ENCODE measurements at regions not wholly inside any gene's neighbourhood (a gene's known extent, or its start where the extent isn't known, plus 50 kb on each side); places are given as distances from the start of the nearest gene placed in this dataset.

DNA sequence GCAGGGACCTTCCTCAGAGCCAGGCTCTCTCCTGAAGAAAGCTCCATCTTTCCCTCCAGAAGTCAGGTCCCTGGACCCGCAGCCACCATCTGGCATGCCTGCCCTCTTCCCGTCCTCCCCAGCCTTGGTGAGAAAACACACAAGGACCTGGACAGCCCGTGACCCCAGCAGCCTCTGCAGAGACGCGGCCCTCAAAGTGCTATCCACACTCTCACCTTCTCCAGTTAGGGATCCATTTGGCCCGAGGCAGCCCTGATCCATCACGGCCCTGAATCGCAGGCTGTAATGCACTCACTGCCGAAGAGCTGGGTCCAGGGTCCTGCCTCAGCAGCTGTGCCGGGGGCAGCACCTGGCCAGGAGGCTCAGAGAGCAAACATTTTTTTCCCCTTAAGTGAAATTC is 185.1 kb downstream of the OLFM1 start:
- no peak for TF ChIP-seq EZH2 (IDR thresholded peaks at IDR 0.05; ENCODE audit: borderline replicate concordance, insufficient read depth, low read depth, low read length, poor library complexity, severe bottlenecking)
- TF ChIP-seq, protein P1, sequence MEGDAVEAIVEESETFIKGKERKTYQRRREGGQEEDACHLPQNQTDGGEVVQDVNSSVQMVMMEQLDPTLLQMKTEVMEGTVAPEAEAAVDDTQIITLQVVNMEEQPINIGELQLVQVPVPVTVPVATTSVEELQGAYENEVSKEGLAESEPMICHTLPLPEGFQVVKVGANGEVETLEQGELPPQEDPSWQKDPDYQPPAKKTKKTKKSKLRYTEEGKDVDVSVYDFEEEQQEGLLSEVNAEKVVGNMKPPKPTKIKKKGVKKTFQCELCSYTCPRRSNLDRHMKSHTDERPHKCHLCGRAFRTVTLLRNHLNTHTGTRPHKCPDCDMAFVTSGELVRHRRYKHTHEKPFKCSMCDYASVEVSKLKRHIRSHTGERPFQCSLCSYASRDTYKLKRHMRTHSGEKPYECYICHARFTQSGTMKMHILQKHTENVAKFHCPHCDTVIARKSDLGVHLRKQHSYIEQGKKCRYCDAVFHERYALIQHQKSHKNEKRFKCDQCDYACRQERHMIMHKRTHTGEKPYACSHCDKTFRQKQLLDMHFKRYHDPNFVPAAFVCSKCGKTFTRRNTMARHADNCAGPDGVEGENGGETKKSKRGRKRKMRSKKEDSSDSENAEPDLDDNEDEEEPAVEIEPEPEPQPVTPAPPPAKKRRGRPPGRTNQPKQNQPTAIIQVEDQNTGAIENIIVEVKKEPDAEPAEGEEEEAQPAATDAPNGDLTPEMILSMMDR (IDR thresholded peaks at IDR 0.05), result no peak

DNA sequence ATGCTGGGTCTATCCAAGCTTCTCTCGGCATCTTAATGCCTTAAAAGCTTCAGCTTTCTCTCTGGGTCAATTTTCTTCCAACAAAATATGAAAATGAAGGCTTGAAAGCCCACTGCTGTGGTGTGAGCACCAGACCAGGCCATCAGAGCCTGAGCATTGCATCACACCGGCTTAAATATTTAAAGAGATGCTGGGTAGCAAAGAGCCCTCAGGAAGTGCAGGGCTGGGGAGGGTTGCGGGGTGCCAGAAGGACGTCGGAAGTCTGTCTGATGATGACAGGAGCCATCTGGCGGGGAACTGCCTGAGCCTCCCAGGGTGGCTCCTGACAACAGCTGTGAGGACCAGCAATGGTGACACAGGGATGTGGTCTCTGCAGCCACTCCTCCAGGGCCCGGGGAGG is 185.5 kb downstream of the OLFM1 start:
- CTCF ChIA-PET, result no interaction called here
- no peak for ATAC-seq (ENCODE audit: low read depth)
- no peaks in the 10 kb centered on the region for H3K27me3 ChIP-seq (replicated peaks in 1 of 4; ENCODE audit: control extremely low read depth in 1 of 4, control insufficient read depth in 3 of 4, insufficient read depth in 4 of 4, low read length in 3 of 4)

More for the DNA sequence above, 185.1 kb downstream of the OLFM1 start:
- no peak for DNase-seq
- Histone ChIP-seq H4K20me1 (ENCODE audit: control insufficient read depth, insufficient read depth, low read length, poor library complexity, severe bottlenecking) (no peaks in the 10 kb centered on the region), H3K79me2 (ENCODE audit: control insufficient read depth, insufficient read depth, low read length) (no peaks in the 10 kb centered on the region), H3K4me1 (ENCODE audit: control insufficient read depth in 2 of 2, insufficient read depth in 2 of 2, low read length in 2 of 2) (no peaks in the 10 kb centered on the region), H3K4me3 (ENCODE audit: control extremely low read depth in 1 of 5, extremely low read depth in 1 of 5, insufficient read depth in 1 of 5, low read depth in 2 of 5, low read length in 4 of 5) (no peak overlapping the region), H3K9ac (ENCODE audit: low read length) (no peak overlapping the region), H2AFZ (ENCODE audit: insufficient read depth, low read depth, low read length, poor library complexity, severe bottlenecking) (no peak overlapping the region), H3K27ac (ENCODE audit: low read length in 2 of 2) (no peak overlapping the region), H3K27me3 (replicated peaks in 1 of 4; ENCODE audit: control extremely low read depth in 1 of 4, control insufficient read depth in 3 of 4, insufficient read depth in 4 of 4, low read length in 3 of 4) (no peaks in the 10 kb centered on the region), H3K36me3 (replicated peaks in 1 of 2; ENCODE audit: control extremely low read depth in 1 of 2, control insufficient read depth in 1 of 2, extremely low read depth in 1 of 2, insufficient read depth in 2 of 2, low read length in 1 of 2) (no peaks in the 10 kb centered on the region), H3K9me3 (ENCODE audit: control extremely low read depth in 1 of 3, control insufficient read depth in 2 of 3, insufficient read depth in 1 of 3, low read length in 2 of 3) (peaks cover 0 to 3% (median 0%) of the 10 kb centered on the region in 3 donors), H3K4me2 (replicated peaks; ENCODE audit: low read depth, low read length, poor library complexity, severe bottlenecking) (no peak overlapping the region)
- peaks cover 7% of the 10 kb centered on the region for H3K27me3 Mint-ChIP-seq
- intact Hi-C loops (cut with micrococcal nuclease), result no loop called here
- POLR2A ChIA-PET, result no interaction called here
- 70% methylated on average over 10 of the region's 10 CpGs for WGBS (ENCODE audit: insufficient coverage)
- no peaks in the 10 kb centered on the region for H3K9me3 Mint-ChIP-seq (ENCODE audit: insufficient read depth)
- ATAC-seq (ENCODE audit: low read depth), result no peak
- H3K4me1 Mint-ChIP-seq, result no peaks in the 10 kb centered on the region
- CTCF ChIA-PET, result no interaction called here
- H3K4me3 Mint-ChIP-seq, result no peak overlapping the region
- H3K27ac Mint-ChIP-seq, result no peak overlapping the region

More for the DNA sequence above, 185.5 kb downstream of the OLFM1 start:
- Mint-ChIP-seq H3K27ac (no peak overlapping the region), H3K4me3 (no peak overlapping the region), H3K4me1 (no peaks in the 10 kb centered on the region), H3K9me3 (ENCODE audit: insufficient read depth) (no peaks in the 10 kb centered on the region), H3K27me3 (peaks cover 7% of the 10 kb centered on the region)
- intact Hi-C loops (cut with micrococcal nuclease), result no loop called here
- H3K79me2 ChIP-seq (ENCODE audit: control insufficient read depth, insufficient read depth, low read length), result no peaks in the 10 kb centered on the region
- H3K9me3 ChIP-seq (ENCODE audit: control extremely low read depth in 1 of 3, control insufficient read depth in 2 of 3, insufficient read depth in 1 of 3, low read length in 2 of 3), result peaks cover 0 to 3% (median 0%) of the 10 kb centered on the region in 3 donors
- no peak overlapping the region for H3K9ac ChIP-seq (ENCODE audit: low read length)
- DNase-seq, result no peak
- POLR2A ChIA-PET, result no interaction called here
- no peaks in the 10 kb centered on the region for H3K4me1 ChIP-seq (ENCODE audit: control insufficient read depth in 2 of 2, insufficient read depth in 2 of 2, low read length in 2 of 2)
- no peak overlapping the region for H3K4me3 ChIP-seq (ENCODE audit: control extremely low read depth in 1 of 5, extremely low read depth in 1 of 5, insufficient read depth in 1 of 5, low read depth in 2 of 5, low read length in 4 of 5)
- 64% methylated on average over 6 of the region's 7 CpGs for WGBS (ENCODE audit: insufficient coverage)
- no peaks in the 10 kb centered on the region for H3K36me3 ChIP-seq (replicated peaks in 1 of 2; ENCODE audit: control extremely low read depth in 1 of 2, control insufficient read depth in 1 of 2, extremely low read depth in 1 of 2, insufficient read depth in 2 of 2, low read length in 1 of 2)
- no peak overlapping the region for H3K4me2 ChIP-seq (replicated peaks; ENCODE audit: low read depth, low read length, poor library complexity, severe bottlenecking)
- TF ChIP-seq, protein P1 (IDR thresholded peaks at IDR 0.05), result no peak
- TF ChIP-seq EZH2 (IDR thresholded peaks at IDR 0.05; ENCODE audit: borderline replicate concordance, insufficient read depth, low read depth, low read length, poor library complexity, severe bottlenecking), result no peak
- no peak overlapping the region for H2AFZ ChIP-seq (ENCODE audit: insufficient read depth, low read depth, low read length, poor library complexity, severe bottlenecking)
- H4K20me1 ChIP-seq (ENCODE audit: control insufficient read depth, insufficient read depth, low read length, poor library complexity, severe bottlenecking), result no peaks in the 10 kb centered on the region
- H3K27ac ChIP-seq (ENCODE audit: low read length in 2 of 2), result no peak overlapping the region
